ENCODE measurements at regions not wholly inside any gene's neighbourhood (a gene's known extent, or its start where the extent isn't known, plus 50 kb on each side); places are given as distances from the start of the nearest gene placed in this dataset.

- TF ChIP-seq DDX20 (tag; IDR thresholded peaks at IDR 0.05; ENCODE audit: low read depth) (no peak), ARID3A (IDR thresholded peaks at IDR 0.05; ENCODE audit: borderline replicate concordance, low read depth, low read length) (no peak), KLF13 (tag; IDR thresholded peaks at IDR 0.05; ENCODE audit: borderline replicate concordance, low read depth) (no peak), MYC (IDR thresholded peaks at IDR 0.05; ENCODE audit: low read depth, low read length) (no peak), MYC (CRISPR knock-in tag; IDR thresholded peaks at IDR 0.05; ENCODE audit: borderline replicate concordance, low read depth) (no peak), LARP7 (IDR thresholded peaks at IDR 0.05) (no peak), ZBTB43 (CRISPR knock-in tag; IDR thresholded peaks at IDR 0.05) (no peak), TCF15 (CRISPR knock-in tag; IDR thresholded peaks at IDR 0.05) (no peak)
Observed at GRCh38 chr20:40748182-40748581, 59.1 kb upstream of the MAFB start (continued).

Measured in K562 (cell line).